ENCODE measurements at regions not wholly inside any gene's neighbourhood (a gene's known extent, or its start where the extent isn't known, plus 50 kb on each side); places are given as distances from the start of the nearest gene placed in this dataset.

GRCh38 chr1:69315416-69315815, 252.3 kb upstream of the LRRC7 start:
- Histone ChIP-seq H3K4me2 (no peak overlapping the region), H3K9me3 (no peaks in the 10 kb centered on the region), H3K27ac (no peak overlapping the region), H3K4me3 (no peak overlapping the region), H3K4me1 (no peaks in the 10 kb centered on the region)
- TF ChIP-seq CHD4 (IDR thresholded peaks at IDR 0.05; ENCODE audit: borderline replicate concordance), result no peak
- ATAC-seq, result no peak
- DNase-seq (ENCODE audit: low read depth in 1 of 2, low spot score in 1 of 2), result no peak
- 0% methylated on average over 1 of the region's 3 CpGs for WGBS (ENCODE audit: missing lambda C conversion rate)
- no peak for FAIRE-seq
- ChIA-PET POLR2A (no interaction called here), CTCF (no interaction called here)

- H3K4me2 ChIP-seq, result no peak overlapping the region
- ATAC-seq (no peak), DNase-seq (ENCODE audit: low read depth in 1 of 2, low spot score in 1 of 2) (no peak), FAIRE-seq (no peak)
- H3K4me3 ChIP-seq, result no peak overlapping the region
- ChIA-PET POLR2A (no interaction called here), CTCF (no interaction called here)
- no peak overlapping the region for H3K27ac ChIP-seq
- no peaks in the 10 kb centered on the region for H3K4me1 ChIP-seq
- no peaks in the 10 kb centered on the region for H3K9me3 ChIP-seq
- TF ChIP-seq USF2 (IDR thresholded peaks at IDR 0.05) (no peak), NR3C1 (IDR thresholded peaks at IDR 0.05) (no peak), ZSCAN20 (CRISPR knock-in tag; IDR thresholded peaks at IDR 0.05) (no peak), RFX5 (IDR thresholded peaks at IDR 0.05) (no peak), RARB (CRISPR knock-in tag; IDR thresholded peaks at IDR 0.05) (no peak), KDM1A (IDR thresholded peaks at IDR 0.05; ENCODE audit: low read depth) (no peak), BHLHE40 (IDR thresholded peaks at IDR 0.05; ENCODE audit: low read depth, low read length) (no peak), FOSL2 (IDR thresholded peaks at IDR 0.05) (no peak), FOSL2 (CRISPR knock-in tag; IDR thresholded peaks at IDR 0.05) (no peak), HMGXB4 (CRISPR knock-in tag; IDR thresholded peaks at IDR 0.05; ENCODE audit: borderline replicate concordance) (no peak), ATOH8 (CRISPR knock-in tag; IDR thresholded peaks at IDR 0.05; ENCODE audit: low read depth) (no peak), HES2 (IDR thresholded peaks at IDR 0.05) (no peak), PHF8 (IDR thresholded peaks at IDR 0.05; ENCODE audit: borderline replicate concordance, low read depth) (no peak)
These were observed 251.9 kb upstream of the LRRC7 start for GRCh38 chr1:69315823-69316222.

- Histone ChIP-seq H3K4me2 (no peak overlapping the region), H3K4me3 (no peak overlapping the region), H3K27ac (no peak overlapping the region), H3K9me3 (no peaks in the 10 kb centered on the region), H3K4me1 (no peaks in the 10 kb centered on the region)
- no peak for ATAC-seq
- no peak for DNase-seq (ENCODE audit: low read depth in 1 of 2, low spot score in 1 of 2)
- POLR2A ChIA-PET, result no interaction called here
- TF ChIP-seq EHF (CRISPR knock-in tag; IDR thresholded peaks at IDR 0.05), result no peak
- TF ChIP-seq RFX5 (IDR thresholded peaks at IDR 0.05), result no peak
- no peak for TF ChIP-seq SREBF2 (IDR thresholded peaks at IDR 0.05)
- WGBS (ENCODE audit: missing lambda C conversion rate), result 8% methylated on average over 5 of the region's 5 CpGs
- FAIRE-seq, result no peak
- CTCF ChIA-PET, result no interaction called here
These were observed 248.4 kb upstream of the LRRC7 start for GRCh38 chr1:69319287-69319686.

GRCh38 chr1:69320757-69321211, 246.9 kb upstream of the LRRC7 start:
- ChIA-PET POLR2A (no interaction called here), CTCF (no interaction called here)
- Histone ChIP-seq H3K4me2 (no peak overlapping the region), H3K9me3 (no peaks in the 10 kb centered on the region), H3K4me1 (no peaks in the 10 kb centered on the region), H3K4me3 (no peak overlapping the region), H3K27ac (no peak overlapping the region)
- DNase-seq (ENCODE audit: low read depth in 1 of 2, low spot score in 1 of 2) (no peak), FAIRE-seq (no peak), ATAC-seq (no peak)
- 44% methylated on average over 5 of the region's 5 CpGs for WGBS (ENCODE audit: missing lambda C conversion rate)
- TF ChIP-seq RFX5 (IDR thresholded peaks at IDR 0.05) (no peak), CBX2 (IDR thresholded peaks at IDR 0.05; ENCODE audit: borderline replicate concordance, low read depth) (no peak), HOXA7 (CRISPR knock-in tag; IDR thresholded peaks at IDR 0.05) (no peak), RCOR1 (IDR thresholded peaks at IDR 0.05; ENCODE audit: low read depth, low read length) (no peak), CTCF (IDR thresholded peaks at IDR 0.05) (no peak), SMC3 (IDR thresholded peaks at IDR 0.05) (no peak), RNF2 (IDR thresholded peaks at IDR 0.05; ENCODE audit: borderline replicate concordance, low read depth) (no peak), ZFP36 (IDR thresholded peaks at IDR 0.05; ENCODE audit: borderline replicate concordance, partially characterized antibody) (no peak), ZC3H11A (IDR thresholded peaks at IDR 0.05) (no peak), NFE2L2 (conservative IDR thresholded peaks at IDR 0.05; ENCODE audit: low read length) (no peak)

Data from A549 (cell line).